Embryonic facial prominence (tissue), 1 donor: ENCODE measurements at regions not wholly inside any gene's neighbourhood (a gene's known extent, or its start where the extent isn't known, plus 50 kb on each side); places are given as distances from the start of the nearest gene placed in this dataset.

Experiments used
- DNase-seq: peaks from one replicate; pipeline ENCODE4 v3.0.0-alpha.2; 2016; ENCODE audit errors: extremely low spot score

- no peak for DNase-seq
These were observed 138.7 kb upstream of the CELF2 start for GRCh38 chr10:10878963-10879362.

- no peak for DNase-seq
These were observed 136.4 kb upstream of the CELF2 start for GRCh38 chr10:10881117-10881813.

GRCh38 chr10:10883737-10884136 lies 133.9 kb upstream of the CELF2 start:
- DNase-seq = no peak

- DNase-seq = no peak
These were observed 130.7 kb upstream of the CELF2 start for GRCh38 chr10:10886861-10887531.

GRCh38 chr10:10891124-10892082 lies 126.3 kb upstream of the CELF2 start:
- DNase-seq = no peak

GRCh38 chr10:10892290-10892875 lies 125.3 kb upstream of the CELF2 start:
- DNase-seq = no peak

- no peak for DNase-seq
These were observed 120.3 kb upstream of the CELF2 start for GRCh38 chr10:10897400-10897799.

GRCh38 chr10:10901906-10902305 lies 115.8 kb upstream of the CELF2 start:
- DNase-seq = no peak

GRCh38 chr10:10902951-10903350 lies 114.7 kb upstream of the CELF2 start:
- no peak for DNase-seq

- DNase-seq = no peak
These were observed 114.1 kb upstream of the CELF2 start for GRCh38 chr10:10903620-10904019.

GRCh38 chr10:10910634-10911033 lies 107.0 kb upstream of the CELF2 start:
- DNase-seq = no peak

- DNase-seq = no peak
These were observed 106.6 kb upstream of the CELF2 start for GRCh38 chr10:10911035-10911434.

GRCh38 chr10:10911471-10911921 lies 106.2 kb upstream of the CELF2 start:
- DNase-seq = peak; percentile 57

GRCh38 chr10:10914144-10914543 lies 103.5 kb upstream of the CELF2 start:
- DNase-seq = no peak

- DNase-seq = no peak
These were observed 102.5 kb upstream of the CELF2 start for GRCh38 chr10:10915215-10915614.

- no peak for DNase-seq
These were observed 100.6 kb upstream of the CELF2 start for GRCh38 chr10:10917031-10917430.

GRCh38 chr10:10919976-10920375 lies 97.7 kb upstream of the CELF2 start:
- no peak for DNase-seq

- DNase-seq = no peak
These were observed 95.7 kb upstream of the CELF2 start for GRCh38 chr10:10921826-10922461.

GRCh38 chr10:10923029-10923651 lies 94.5 kb upstream of the CELF2 start:
- DNase-seq = no peak

- no peak for DNase-seq
These were observed 92.0 kb upstream of the CELF2 start for GRCh38 chr10:10925667-10926066.

- DNase-seq = no peak
These were observed 90.1 kb upstream of the CELF2 start for GRCh38 chr10:10927608-10928007.
